HCT116 (cell line): ENCODE measurements at regions not wholly inside any gene's neighbourhood (a gene's known extent, or its start where the extent isn't known, plus 50 kb on each side); places are given as distances from the start of the nearest gene placed in this dataset.

ENCODE experiments used
- ATAC-seq: fragments of 200-7000 bp; cut with Tn5 transposase; 2 replicates; pipeline ENCODE4 v1.9.1; 2020; ENCODE audit warnings: mild to moderate bottlenecking, moderate library complexity
- BruUV-seq: library from RNA; stranded (reverse); fragments of 400-500 nt; replicated peaks from 2 replicates; lab custom pipeline; 2021; lab: Mats Ljungman, UMichigan
- CTCF ChIA-PET: fragments of 300-600 bp; sonication (Branson Sonifier 250); formaldehyde crosslinking; loops from one replicate; lab custom pipeline; 2021; ENCODE audit warnings: antibody characterized with exemption; lab: Charles Lee
- POLR2A ChIA-PET: fragments of 300-600, 350-600 bp; sonication (Branson Sonifier 250); formaldehyde crosslinking; loops from one replicate; lab custom pipeline; 2021; ENCODE audit warnings: antibody characterized with exemption; lab: Charles Lee
- RAD21 ChIA-PET, 2 experiments: fragments of 300-600 bp; sonication (Branson Sonifier 250); formaldehyde crosslinking; loops; one replicate each; lab custom pipeline; 2023; ENCODE audit warnings: low total read pairs in 2 of 2; ENCODE audit not compliant: uncharacterized antibody in 2 of 2, unreplicated experiment in 2 of 2, low non-redundant PET in 1 of 2; lab: Charles Lee
- DNase-seq: peaks from one replicate; pipeline ENCODE4 v3.0.0-alpha.2; 2010; ENCODE audit warnings: low read depth, low spot score
- H2AFZ ChIP-seq: fragments of 200-600 bp; shearing (Covaris generic), sonication (generic); 2 replicates; pipeline ENCODE4 v1.6.1; 2017; ENCODE audit warnings: low read depth, mixed run types, mixed read lengths, antibody characterized with exemption, low read length; ENCODE audit not compliant: poor library complexity, severe bottlenecking
- H3K27ac ChIP-seq: 2 replicates; pipeline ENCODE4 v1.5.1; 2012; ENCODE audit warnings: low read depth, low read length
- H3K27me3 ChIP-seq: fragments of 200-600 bp; sonication (generic); 2 replicates; pipeline ENCODE4 v1.6.1; 2016; ENCODE audit warnings: mixed run types, low read length, mixed read lengths; ENCODE audit not compliant: insufficient read depth
- H3K36me3 ChIP-seq, 2 experiments: fragments of 200-500 bp in 1 of 2; fragments of 200-600 bp in 1 of 2; sonication (Bioruptor generic) in 1 of 2; sonication (generic) in 1 of 2; 2 replicates each; pipeline versions ENCODE4 v1.5.1 to v1.6.1; 2014 to 2016; ENCODE audit warnings: low read length in 2 of 2, inconsistent platforms in 1 of 2, mixed read lengths in 1 of 2, mixed run types in 1 of 2; ENCODE audit not compliant: insufficient read depth in 2 of 2, control insufficient read depth in 1 of 2
- H3K4me1 ChIP-seq, 2 experiments: fragments of 200-600 bp in 1 of 2; sonication (generic) in 1 of 2; 2 replicates each; pipeline versions ENCODE4 v1.5.1 to v1.6.1; 2012 to 2017; ENCODE audit warnings: low read length in 2 of 2, inconsistent platforms in 1 of 2, mild to moderate bottlenecking in 1 of 2, mixed read lengths in 1 of 2, mixed run types in 1 of 2, moderate library complexity in 1 of 2; ENCODE audit not compliant: insufficient read depth in 2 of 2, control insufficient read depth in 1 of 2
- H3K4me2 ChIP-seq: fragments of 200-600 bp; sonication (generic); 2 replicates; pipeline ENCODE4 v1.6.1; 2017; ENCODE audit warnings: mixed run types, low read length, mixed read lengths
- H3K4me3 ChIP-seq, 2 experiments: fragments of 200-600 bp in 1 of 2; sonication (generic) in 1 of 2; replicated peaks in 1 of 2; 2 replicates each; pipeline ENCODE4 v1.5.1; 2011 to 2016; ENCODE audit warnings: low read length in 2 of 2, control low read depth in 1 of 2, low read depth in 1 of 2, mild to moderate bottlenecking in 1 of 2, mixed read lengths in 1 of 2, mixed run types in 1 of 2
- H3K79me2 ChIP-seq: fragments of 200-600 bp; sonication (generic); 2 replicates; pipeline ENCODE4 v1.6.1; 2017; ENCODE audit warnings: mild to moderate bottlenecking, mixed run types, low read length, moderate library complexity, mixed read lengths; ENCODE audit not compliant: insufficient read depth
- H3K9ac ChIP-seq: fragments of 200-600 bp; sonication (generic); 2 replicates; pipeline ENCODE4 v1.6.1; 2016; ENCODE audit warnings: low read length, mixed read lengths
- H3K9me2 ChIP-seq: fragments of 200-600 bp; sonication (generic), shearing (Covaris generic); 2 replicates; pipeline ENCODE4 v1.6.1; 2017; ENCODE audit warnings: mixed run types, mild to moderate bottlenecking, moderate library complexity; ENCODE audit not compliant: insufficient read depth
- H3K9me3 ChIP-seq, 2 experiments: fragments of 200-500 bp in 1 of 2; fragments of 200-600 bp in 1 of 2; sonication (Bioruptor generic) in 1 of 2; sonication (generic) in 1 of 2; 2 replicates each; pipeline ENCODE4 v1.6.1; 2014 to 2017; ENCODE audit warnings: low read length in 2 of 2, mixed read lengths in 2 of 2, inconsistent platforms in 1 of 2, low read depth in 1 of 2, mild to moderate bottlenecking in 1 of 2, mixed run types in 1 of 2, moderate library complexity in 1 of 2; ENCODE audit not compliant: control insufficient read depth in 1 of 2, insufficient read depth in 1 of 2
- H4K20me1 ChIP-seq: fragments of 200-600 bp; sonication (generic), shearing (Covaris generic); 2 replicates; pipeline ENCODE4 v1.6.1; 2017; ENCODE audit warnings: mixed run types, mild to moderate bottlenecking, moderate library complexity; ENCODE audit not compliant: insufficient read depth
- CTCF ChIP-seq, 3 experiments: fragments of 200-600 bp in 1 of 3; sonication (generic) in 1 of 3; IDR thresholded peaks in 2 of 3; conservative IDR thresholded peaks in 1 of 3; 2 replicates each; pipeline ENCODE4 v1.5.1; 2012 to 2017; ENCODE audit warnings: low read depth in 2 of 3, low read length in 2 of 3, antibody characterized with exemption in 1 of 3, borderline replicate concordance in 1 of 3, control low read depth in 1 of 3, mild to moderate bottlenecking in 1 of 3, mixed read lengths in 1 of 3, mixed run types in 1 of 3, moderate library complexity in 1 of 3; ENCODE audit not compliant: insufficient read depth in 1 of 3
- EGR1 ChIP-seq: IDR thresholded peaks from 2 replicates; pipeline ENCODE4 v1.6.1; 2012; ENCODE audit warnings: low read depth
- ELF1 ChIP-seq: IDR thresholded peaks from 2 replicates; pipeline ENCODE4 v1.6.1; 2012; ENCODE audit warnings: low read depth, borderline replicate concordance
- EZH2 ChIP-seq: fragments of 200-600 bp; sonication (generic); IDR thresholded peaks from 2 replicates; pipeline ENCODE4 v1.6.1; 2017; ENCODE audit warnings: antibody characterized with exemption, mixed run types
- FOSL1 ChIP-seq: IDR thresholded peaks from 2 replicates; pipeline ENCODE4 v1.6.1; 2012; ENCODE audit warnings: low read depth
- POLR2A ChIP-seq: IDR thresholded peaks from 2 replicates; pipeline ENCODE4 v1.7.0; 2011; ENCODE audit warnings: borderline replicate concordance; ENCODE audit not compliant: insufficient read depth, insufficient read length; ENCODE audit errors: extremely low read depth
- POLR2AphosphoS5 ChIP-seq: IDR thresholded peaks from 2 replicates; pipeline ENCODE4 v1.6.1; 2011; ENCODE audit warnings: mild to moderate bottlenecking, low read depth, low read length, moderate library complexity
- SIN3A ChIP-seq: IDR thresholded peaks from 2 replicates; pipeline ENCODE4 v1.6.1; 2012; ENCODE audit warnings: low read depth
- TCF7L2 ChIP-seq: IDR thresholded peaks from 2 replicates; pipeline ENCODE4 v1.7.0; 2011; ENCODE audit warnings: borderline replicate concordance, inconsistent platforms; ENCODE audit not compliant: insufficient read depth, insufficient read length; ENCODE audit errors: extremely low read depth
- intact Hi-C: fragments of 100-400 bp; cut with micrococcal nuclease; formaldehyde crosslinking; loops from 2 replicates; pipeline ENCODE4 v1.10.0; 2022
- TF ChIP-seq, protein P1 (sequence below): IDR thresholded peaks from 2 replicates; pipeline ENCODE4 v1.6.1; 2012

DNA sequence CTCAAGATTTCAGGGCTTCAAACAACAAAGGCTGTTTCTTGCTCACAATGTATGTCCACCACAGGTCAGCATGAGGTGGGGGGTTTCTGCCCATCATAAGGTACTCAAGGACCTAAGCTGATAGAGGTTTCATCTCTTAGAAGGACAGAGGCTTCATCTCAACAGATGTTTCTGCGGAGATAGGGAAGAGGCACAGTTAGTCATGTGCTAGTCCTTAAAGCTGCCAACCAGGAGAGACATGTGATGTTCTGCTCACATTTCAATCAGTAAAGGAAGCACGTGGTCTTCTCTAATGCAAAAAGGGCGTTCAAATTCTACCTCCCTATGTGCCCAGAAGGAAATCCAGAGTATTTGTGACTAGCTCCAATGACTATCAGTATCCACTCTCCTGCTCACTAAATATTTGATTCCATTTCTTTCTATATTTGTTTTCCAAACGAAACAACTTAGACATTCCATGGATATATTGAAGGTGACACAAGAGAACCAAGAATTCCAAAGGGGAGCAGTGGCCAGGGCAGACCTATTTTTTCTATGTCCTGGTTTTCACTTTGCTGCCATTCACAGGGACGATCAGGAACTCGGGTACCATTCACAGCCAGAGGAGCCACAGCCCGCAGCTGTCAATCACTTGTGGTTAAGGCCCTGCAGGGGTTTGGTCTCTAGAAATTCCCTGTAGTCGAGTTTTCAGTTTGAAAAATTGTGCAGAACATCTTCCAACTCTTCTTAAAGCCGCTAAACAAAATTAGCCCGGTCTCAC, 173.2 kb upstream of the FOXA2 start (continued):
- no peak for TF ChIP-seq CTCF (IDR thresholded peaks at IDR 0.05 in 2 of 3, conservative IDR thresholded peaks at IDR 0.05 in 1 of 3; ENCODE audit: borderline replicate concordance in 1 of 3, insufficient read depth in 1 of 3, low read depth in 2 of 3, low read length in 2 of 3)
- TF ChIP-seq, protein P1, sequence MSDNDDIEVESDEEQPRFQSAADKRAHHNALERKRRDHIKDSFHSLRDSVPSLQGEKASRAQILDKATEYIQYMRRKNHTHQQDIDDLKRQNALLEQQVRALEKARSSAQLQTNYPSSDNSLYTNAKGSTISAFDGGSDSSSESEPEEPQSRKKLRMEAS, result no peak
- TF ChIP-seq SIN3A, result no peak
- no peak for TF ChIP-seq FOSL1
- TF ChIP-seq POLR2A, result no peak
- TF ChIP-seq ELF1, result no peak
- no peak for TF ChIP-seq TCF7L2
- TF ChIP-seq EGR1, result no peak
- TF ChIP-seq POLR2AphosphoS5, result no peak

DNA sequence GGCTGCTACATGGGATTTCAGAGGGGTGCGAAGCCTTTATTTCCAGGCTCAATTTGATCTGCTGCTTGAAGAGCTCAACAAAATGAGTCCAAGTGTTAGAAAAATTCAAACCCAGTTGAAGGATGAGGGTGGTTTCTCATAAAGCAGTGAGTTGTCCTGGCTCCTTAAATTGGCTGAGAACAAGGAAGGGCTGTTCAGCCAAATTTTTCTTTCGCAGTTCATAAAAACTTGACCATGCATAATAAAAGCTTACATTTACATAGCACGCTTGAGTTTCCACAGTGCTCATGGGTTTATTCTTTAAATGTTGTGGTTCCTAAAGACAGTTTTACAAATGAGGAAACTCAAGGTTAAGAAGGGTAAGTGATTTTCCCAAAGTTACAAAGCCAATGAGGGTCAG, 174.4 kb upstream of the FOXA2 start:
- H3K9me3 ChIP-seq, result no peaks in the 10 kb centered on the region
- H3K4me1 ChIP-seq, result peaks cover 8 to 22% of the 10 kb centered on the region in 2 experiments
- no peak overlapping the region for H3K4me3 ChIP-seq
- CTCF ChIA-PET, result no interaction called here
- H3K36me3 ChIP-seq, result no peaks in the 10 kb centered on the region
- TF ChIP-seq ELF1 (no peak), TCF7L2 (no peak), EZH2 (no peak), POLR2AphosphoS5 (no peak), EGR1 (no peak)
- TF ChIP-seq, all 23 proteins: peak for 0
- Histone ChIP-seq H3K27ac (no peak overlapping the region), H3K4me2 (no peak overlapping the region), H3K27me3 (peaks cover 8% of the 10 kb centered on the region; the same call in 1 of the 2 replicates), H3K79me2 (no peaks in the 10 kb centered on the region), H3K9ac (no peak overlapping the region), H2AFZ (no peak overlapping the region), H4K20me1 (no peaks in the 10 kb centered on the region), H3K9me2 (no peaks in the 10 kb centered on the region)
- RAD21 ChIA-PET, result no interaction called here
- POLR2A ChIA-PET, result no interaction called here
- DNase-seq, result no peak
- intact Hi-C loops, result no loop called here
- no peak for ATAC-seq
- BruUV-seq, result no TSS peak
